ENCODE measurements at regions not wholly inside any gene's neighbourhood (a gene's known extent, or its start where the extent isn't known, plus 50 kb on each side); places are given as distances from the start of the nearest gene placed in this dataset.
A peak's percentile ranks its signal among the peaks of the same experiment; 100 is the strongest.

- Histone ChIP-seq H3K27ac (no peak overlapping the region), H3K4me3 (no peak overlapping the region)
Observed at GRCh38 chr7:7108931-7109330, 73.4 kb upstream of the C1GALT1 start.

- Histone ChIP-seq H3K27ac (no peak overlapping the region), H3K4me3 (no peak overlapping the region)
Observed at GRCh38 chr7:7109934-7110333, 72.4 kb upstream of the C1GALT1 start.

- Histone ChIP-seq H3K4me3 (no peak overlapping the region), H3K27ac (no peak overlapping the region)
Observed at GRCh38 chr7:7110706-7111105, 71.6 kb upstream of the C1GALT1 start.

- Histone ChIP-seq H3K4me3 (no peak overlapping the region), H3K27ac (no peak overlapping the region)
Observed at GRCh38 chr7:7112868-7113267, 69.5 kb upstream of the C1GALT1 start.

- H3K27ac ChIP-seq: no peak overlapping the region
Observed at GRCh38 chr7:7114575-7115291, 67.6 kb upstream of the C1GALT1 start.

GRCh38 chr7:7117935-7118586 lies 64.3 kb upstream of the C1GALT1 start:
- Histone ChIP-seq H3K4me3 (no peak overlapping the region), H3K27ac (no peak overlapping the region)

More at GRCh38 chr7:7114575-7115291, 67.6 kb upstream of the C1GALT1 start:
- H3K4me3 ChIP-seq: no peak overlapping the region

GRCh38 chr7:7118822-7119221 lies 63.5 kb upstream of the C1GALT1 start:
- Histone ChIP-seq H3K27ac (no peak overlapping the region), H3K4me3 (no peak overlapping the region)

- Histone ChIP-seq H3K4me3 (no peak overlapping the region), H3K27ac (no peak overlapping the region)
Observed at GRCh38 chr7:7119729-7120128, 62.6 kb upstream of the C1GALT1 start.

- Histone ChIP-seq H3K27ac (peak overlapping the region in 2 of 21 experiments; percentile 63 to 68), H3K4me3 (no peak overlapping the region)
Observed at GRCh38 chr7:7122033-7122478, 60.3 kb upstream of the C1GALT1 start.

- Histone ChIP-seq H3K27ac (peak overlapping the region in 5 of 21 experiments; percentile 35 to 68 (median 54)), H3K4me3 (no peak overlapping the region)
Observed at GRCh38 chr7:7122701-7123281, 59.6 kb upstream of the C1GALT1 start.

- no peak overlapping the region for H3K27ac ChIP-seq
- no peak overlapping the region for H3K4me3 ChIP-seq
Observed at GRCh38 chr7:7125963-7126362, 56.4 kb upstream of the C1GALT1 start.

- Histone ChIP-seq H3K27ac (no peak overlapping the region), H3K4me3 (no peak overlapping the region)
Observed at GRCh38 chr7:7127773-7128172, 54.6 kb upstream of the C1GALT1 start.

- Histone ChIP-seq H3K27ac (no peak overlapping the region), H3K4me3 (no peak overlapping the region)
Observed at GRCh38 chr7:7129381-7129780, 53.0 kb upstream of the C1GALT1 start.

- Histone ChIP-seq H3K27ac (no peak overlapping the region), H3K4me3 (no peak overlapping the region)
Observed at GRCh38 chr7:7131273-7131672, 51.1 kb upstream of the C1GALT1 start.

Data from skin epidermis (tissue), 12 donors.